HG02623 (cell line): ENCODE measurements at regions not wholly inside any gene's neighbourhood (a gene's known extent, or its start where the extent isn't known, plus 50 kb on each side); places are given as distances from the start of the nearest gene placed in this dataset.

Experiments used
- ATAC-seq: cut with Tn5 transposase; IDR thresholded peaks from one replicate; pipeline ENCODE4 v1.9.1; 2021; ENCODE audit warnings: moderate library complexity; ENCODE audit not compliant: unreplicated experiment

DNA sequence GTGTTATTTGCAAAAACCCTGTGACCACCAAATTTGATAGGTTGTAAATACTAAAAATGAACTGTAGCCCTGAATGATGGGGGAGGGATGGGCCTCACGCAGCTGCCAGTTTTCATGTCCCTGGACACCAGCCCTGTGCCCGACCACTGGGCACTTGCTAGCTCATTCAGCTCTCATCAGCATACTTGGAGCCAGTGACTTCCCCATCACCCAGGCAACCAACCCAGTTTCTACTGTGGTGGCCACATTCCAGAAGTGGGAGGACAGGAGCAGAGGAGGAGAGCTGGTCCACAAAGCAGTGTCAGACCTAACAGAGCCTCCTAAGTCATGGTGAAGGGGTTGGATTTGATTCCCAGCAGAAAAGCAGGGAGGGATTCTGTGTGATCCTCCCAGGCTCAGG lies 128.2 kb downstream of the CPEB2 start:
- no peak for ATAC-seq

DNA sequence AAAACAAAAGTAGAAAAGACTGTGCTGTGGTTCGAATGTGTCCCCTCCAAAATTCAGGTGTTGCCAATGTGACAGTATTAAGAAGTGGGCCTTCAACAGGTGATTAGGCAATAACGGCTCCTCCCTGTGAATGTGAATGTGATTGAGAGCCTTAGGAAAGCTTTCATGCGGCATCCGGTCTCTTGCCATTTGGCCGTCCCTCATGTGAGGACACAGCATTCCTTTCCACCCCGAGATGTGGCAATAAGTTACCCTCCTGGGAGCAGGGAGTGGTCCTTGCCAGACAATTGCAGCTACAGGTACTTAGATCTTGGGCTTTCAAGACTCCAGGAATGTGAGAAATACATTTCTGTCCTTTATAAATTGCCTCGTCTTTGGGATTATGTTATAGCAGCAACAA lies 129.3 kb downstream of the CPEB2 start:
- ATAC-seq, result no peak

DNA sequence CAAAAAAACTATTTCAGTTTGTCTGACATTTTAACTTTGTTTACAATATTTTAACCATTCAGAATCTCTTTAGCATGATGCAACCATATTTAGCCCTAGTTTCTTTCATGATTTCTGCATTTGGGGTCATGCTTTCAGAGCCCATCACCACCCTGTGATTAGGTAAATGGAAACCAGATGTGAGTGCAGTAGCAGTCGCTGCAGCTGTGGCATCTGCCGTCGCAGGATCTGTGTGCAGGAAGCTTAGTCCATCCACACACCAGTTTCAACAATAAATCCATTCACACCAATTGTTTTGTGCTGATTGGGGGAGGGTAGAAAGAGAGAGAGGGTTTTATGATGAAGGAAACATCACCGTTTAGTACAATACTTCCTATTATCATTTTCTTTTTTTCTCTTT lies 130.5 kb downstream of the CPEB2 start:
- no peak for ATAC-seq

DNA sequence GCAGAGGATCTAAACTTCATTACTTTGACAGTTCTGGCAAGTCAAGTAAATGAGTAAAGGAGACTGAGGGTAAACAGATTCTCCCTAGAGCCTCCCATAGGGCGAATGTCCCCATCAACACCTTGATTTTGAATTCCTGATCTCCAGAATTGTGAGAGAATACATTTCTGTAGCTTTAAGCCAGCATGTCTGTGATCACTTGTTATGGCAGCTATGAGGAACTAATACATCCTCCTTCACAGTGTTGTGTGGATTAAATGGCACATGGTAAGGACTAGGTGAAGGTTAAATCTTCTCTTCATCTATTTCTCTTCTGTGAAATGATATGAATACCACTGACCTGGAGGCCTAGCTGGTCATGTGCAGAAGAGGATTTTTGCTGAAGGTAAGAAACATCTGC lies 137.3 kb downstream of the CPEB2 start:
- ATAC-seq, result no peak

DNA sequence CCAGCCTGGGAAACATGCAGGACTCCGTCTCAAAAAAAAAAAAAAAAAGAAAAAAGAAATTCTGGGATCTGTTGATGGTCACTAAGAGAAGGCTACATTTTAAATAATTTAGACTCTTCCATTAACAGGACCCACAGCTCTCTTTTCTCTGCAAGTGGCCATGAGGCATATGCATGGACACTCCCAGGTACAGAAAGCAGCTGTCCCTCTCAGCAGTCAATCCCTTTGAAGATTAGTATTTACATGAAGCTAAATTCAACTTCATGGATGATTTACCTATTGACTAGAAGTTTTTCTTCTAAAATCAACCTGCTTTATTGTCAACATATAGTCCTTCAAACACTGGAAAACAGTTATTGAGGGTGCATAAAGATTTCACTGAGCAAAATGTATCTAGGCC lies 139.9 kb downstream of the CPEB2 start:
- no peak for ATAC-seq

DNA sequence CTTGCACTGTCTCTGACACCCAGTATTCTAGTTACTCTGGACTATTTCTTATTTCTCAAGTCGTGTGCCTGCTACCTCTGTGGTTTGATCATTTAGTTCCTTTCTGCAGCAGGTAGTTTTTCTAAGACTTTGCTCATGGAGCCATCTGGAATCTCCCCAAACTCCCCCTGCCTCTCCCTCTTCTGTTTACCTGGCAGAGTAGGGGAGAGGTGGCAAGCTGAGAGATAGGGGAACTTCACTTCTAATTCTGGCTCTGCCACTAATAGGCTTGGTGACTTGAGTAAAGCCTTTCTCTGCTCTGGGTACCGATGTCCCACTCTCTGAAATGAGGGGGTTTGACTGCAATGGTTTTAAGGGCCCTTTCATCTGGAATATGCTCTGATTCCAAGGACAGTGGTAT lies 141.3 kb downstream of the CPEB2 start:
- ATAC-seq, result no peak

DNA sequence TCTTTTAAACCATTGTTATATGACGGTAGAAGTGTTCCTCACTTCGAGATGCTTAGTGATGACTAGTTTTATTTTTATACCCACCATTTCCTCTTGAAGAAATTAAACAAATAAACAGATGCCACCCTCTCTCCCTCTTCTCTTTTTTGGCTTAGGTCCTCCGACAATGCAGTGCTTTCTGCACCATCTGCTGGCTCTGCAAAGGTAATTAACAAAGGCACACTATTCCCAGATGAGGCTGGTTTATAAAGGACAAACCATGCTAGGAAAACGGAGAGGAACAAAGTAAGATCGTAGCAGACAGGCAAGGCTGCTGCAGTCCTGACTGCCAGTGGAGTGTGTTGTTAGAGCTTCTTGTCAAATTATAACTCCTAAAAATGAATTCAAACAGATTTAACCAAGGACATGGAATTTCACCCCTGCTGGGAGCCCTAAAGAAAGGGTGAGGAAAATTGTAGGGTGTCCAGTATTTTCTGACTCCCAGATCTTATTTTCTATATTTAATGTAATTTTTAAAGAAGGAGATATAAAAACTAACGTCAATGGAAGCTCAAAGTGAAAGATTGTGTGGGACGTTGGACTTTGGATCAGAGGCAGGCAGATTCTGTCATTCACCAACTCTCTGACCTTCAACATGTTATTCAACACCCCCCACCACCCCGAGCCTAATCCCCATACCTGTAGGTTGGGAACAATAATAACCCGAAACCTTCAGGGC lies 142.1 kb downstream of the CPEB2 start:
- ATAC-seq, result no peak

DNA sequence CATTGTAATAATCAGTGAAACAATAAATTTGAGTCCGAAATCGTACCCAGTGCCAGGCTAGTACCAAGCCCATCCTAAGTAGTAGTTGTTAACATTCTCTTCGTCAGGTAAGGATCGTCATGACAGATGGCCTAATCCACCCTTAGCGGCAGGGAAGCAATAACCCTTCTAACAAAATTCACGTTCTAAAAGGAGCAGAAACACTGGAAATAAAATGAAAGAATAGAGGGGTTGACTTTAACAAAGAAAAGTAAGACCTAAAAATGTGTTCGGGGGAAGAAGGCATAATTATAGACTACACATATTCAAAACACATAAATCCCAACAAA lies 142.7 kb downstream of the CPEB2 start:
- no peak for ATAC-seq

DNA sequence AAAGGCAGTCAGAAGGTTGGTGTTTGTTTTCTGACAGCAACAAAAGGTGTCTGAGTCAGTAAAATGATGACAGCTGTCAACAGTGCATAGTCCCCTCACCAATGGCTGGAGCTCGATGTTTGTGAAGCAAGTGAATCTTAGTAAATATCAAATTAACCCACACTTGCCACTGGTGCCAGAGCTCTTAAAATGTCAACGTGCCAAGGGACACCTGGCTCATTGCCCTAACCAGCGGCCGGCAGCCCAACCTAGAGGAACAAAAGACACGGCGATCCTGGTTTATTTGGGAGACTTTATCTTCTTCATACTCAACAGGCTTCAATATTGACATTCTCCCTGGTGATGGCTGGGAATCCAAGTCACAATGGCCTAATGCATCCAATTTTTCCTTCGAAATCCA lies 143.4 kb downstream of the CPEB2 start:
- no peak for ATAC-seq

DNA sequence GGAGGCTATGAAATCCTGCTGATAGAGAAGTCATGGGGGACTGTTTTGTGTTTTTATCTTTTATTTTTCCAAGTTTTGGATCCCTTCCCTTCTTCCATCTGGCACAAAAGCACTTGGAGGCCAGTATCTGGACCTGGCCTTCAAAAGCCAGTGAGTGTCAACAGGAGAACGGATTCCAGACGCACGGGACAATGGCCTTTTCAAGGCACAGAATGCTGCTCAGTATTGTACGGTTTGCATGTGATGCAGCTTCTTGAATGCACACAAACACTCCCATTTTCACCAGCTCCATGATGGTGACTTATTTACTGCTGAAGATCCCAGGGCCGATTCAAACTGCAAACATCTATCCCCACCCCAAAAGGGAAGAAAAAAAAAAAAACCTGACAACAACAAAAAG lies 145.4 kb downstream of the CPEB2 start:
- no peak for ATAC-seq

DNA sequence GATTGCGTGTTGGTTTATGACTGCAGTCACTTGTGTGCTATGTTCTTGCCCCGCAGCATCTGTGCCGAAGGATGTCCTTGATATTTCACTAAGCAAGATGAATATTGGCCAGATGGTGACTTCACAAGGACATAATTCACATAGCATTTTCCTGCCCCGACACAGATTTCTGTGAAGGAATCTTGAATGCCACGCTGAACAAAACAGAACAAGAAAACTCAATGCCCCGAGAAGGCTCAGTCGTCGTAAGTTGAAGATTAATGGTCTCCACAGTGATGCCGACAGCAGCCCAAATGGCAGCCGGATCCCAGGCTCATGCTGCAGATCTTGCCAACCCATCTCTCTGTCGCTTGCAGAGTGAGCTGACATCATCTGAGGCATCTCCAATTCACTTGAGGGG lies 145.9 kb downstream of the CPEB2 start:
- ATAC-seq, result no peak

DNA sequence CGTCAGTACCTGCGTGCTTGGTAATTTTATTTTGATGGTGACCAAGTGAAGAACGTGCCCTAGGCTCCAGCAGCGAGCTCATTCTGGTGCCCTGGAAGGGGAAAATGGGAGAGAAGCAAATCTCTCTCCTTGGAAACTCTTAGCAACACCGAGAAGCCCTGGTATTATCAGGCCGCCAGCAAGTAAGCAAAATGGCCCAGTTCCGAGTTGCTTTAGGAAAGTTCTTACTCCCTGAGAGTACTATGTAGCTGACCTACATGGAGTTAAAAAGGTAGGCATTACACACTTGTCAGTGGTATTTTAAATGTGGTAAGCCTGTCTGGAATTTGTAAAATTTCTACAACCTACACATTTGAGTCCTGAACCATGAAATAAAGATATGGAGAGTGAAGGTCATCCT lies 146.4 kb downstream of the CPEB2 start:
- ATAC-seq, result no peak

DNA sequence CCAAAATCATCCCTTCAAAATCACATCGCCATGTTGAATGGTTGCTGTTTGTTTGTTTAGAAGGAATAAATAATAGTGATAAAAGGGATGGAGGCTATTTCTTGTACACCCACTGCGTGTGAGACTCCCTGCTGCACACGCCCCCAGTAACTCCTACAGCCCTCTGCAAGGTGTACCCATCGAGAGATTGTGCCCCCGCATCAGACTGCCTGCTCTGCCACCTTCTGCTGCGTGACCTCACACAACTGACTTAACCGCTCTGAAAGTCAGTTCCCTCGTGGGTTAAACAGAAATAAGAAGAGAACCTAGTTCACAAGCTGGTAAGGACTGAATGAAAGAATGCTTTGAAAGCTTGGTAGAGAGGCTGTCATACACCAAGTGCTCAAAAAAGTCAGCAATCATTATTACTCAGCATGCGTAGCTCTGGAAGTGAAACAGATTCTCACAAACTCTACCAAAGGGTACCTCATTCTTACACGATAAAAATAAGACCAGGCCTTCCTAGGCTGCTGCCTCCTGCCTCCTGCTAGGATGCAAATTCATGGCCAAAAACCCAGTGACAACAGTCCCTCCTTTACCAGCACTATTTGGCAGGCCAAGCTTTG lies 147.1 kb downstream of the CPEB2 start:
- ATAC-seq, result peak; percentile 64

DNA sequence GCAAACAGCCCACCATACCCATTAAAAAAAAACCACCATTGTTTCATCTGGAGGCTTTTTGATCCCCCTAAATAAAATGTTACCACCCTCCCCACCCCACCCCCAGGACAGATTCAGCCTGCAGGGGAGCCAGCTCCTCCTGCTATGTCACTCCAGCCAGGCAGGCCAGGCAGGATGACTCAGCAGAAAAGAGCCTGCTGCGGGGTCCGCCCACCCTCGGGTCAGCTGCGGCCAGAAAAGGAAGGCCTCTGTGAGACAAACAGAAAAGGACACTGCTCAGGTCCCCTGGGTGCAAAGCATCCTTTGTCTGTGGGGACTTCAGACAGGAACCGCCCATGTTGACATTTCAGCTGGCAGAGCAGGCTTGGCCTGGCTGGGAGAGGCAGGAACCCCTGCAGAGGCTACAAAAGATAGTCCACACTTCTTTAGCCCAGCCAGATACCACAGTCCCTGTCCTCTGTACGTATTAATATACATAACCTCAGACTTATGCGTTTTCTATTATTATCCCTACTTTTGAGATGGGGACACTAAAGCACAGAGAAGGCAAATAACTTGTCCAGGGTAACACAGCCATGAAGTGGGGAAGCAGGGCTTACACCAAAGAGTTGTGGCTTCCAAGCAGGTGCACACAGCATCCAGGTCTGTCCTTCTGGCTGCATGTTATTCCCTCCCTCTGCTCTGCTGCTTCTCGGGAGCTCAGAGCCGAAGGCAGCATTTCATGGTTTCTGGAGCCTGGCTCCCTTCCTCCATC lies 147.7 kb downstream of the CPEB2 start:
- peak; percentile 72 for ATAC-seq

DNA sequence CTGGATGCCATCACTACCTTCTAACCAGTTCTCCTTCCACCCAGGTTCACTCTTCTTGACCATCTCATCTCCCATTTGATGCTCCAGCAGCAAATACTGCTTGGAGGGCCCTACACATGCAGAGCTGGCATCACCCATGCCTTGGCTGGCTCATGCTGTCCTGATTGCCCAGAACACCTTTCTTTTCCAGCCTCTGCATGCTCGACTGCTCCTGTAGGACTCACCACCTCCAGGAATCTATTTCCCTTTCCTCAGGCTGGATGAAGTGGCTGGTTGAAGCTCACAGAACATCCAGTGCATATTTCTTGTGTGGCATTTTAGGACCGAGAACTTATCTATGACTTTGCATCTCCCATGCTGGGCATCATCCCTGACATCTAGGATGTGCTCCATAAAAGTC lies 148.3 kb downstream of the CPEB2 start:
- ATAC-seq, result no peak

DNA sequence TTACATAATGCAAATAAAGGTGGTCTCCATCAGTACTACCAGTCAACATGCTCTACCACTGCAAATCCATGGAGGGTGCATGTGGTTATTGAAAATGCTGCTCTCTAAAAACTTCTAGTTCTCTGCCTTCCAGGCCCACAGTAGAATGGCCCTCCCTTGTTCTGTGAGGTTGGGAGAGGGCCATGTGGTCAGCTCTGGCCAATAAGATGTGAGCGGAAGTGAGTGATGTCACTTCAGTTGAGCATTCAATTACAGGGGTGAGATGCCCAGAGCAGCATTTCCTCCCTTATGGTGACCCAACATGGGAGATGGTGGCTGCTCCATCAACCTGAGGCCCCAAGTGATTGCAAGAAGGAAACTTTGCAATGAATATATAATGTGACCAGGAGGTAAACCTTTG lies 148.8 kb downstream of the CPEB2 start:
- ATAC-seq, result no peak

DNA sequence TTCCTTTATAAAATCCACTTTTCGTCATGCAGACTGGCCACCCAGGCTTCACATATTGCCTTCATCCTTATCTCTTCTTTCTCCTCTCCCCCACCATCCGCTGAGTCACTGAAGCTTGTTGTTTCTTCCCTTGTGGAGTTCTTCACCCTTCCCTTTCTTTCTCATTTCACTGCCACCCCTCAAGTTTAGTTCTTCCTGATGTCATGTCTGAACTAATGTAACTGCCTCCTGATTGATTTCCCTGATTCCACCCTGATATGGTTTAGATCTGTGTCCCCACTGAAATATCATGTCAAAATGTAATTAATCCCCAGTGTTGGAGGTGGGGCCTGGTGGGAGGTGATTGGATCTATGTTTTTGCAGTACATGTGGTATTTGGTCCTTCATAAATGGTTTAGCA lies 151.4 kb downstream of the CPEB2 start:
- ATAC-seq, result no peak

DNA sequence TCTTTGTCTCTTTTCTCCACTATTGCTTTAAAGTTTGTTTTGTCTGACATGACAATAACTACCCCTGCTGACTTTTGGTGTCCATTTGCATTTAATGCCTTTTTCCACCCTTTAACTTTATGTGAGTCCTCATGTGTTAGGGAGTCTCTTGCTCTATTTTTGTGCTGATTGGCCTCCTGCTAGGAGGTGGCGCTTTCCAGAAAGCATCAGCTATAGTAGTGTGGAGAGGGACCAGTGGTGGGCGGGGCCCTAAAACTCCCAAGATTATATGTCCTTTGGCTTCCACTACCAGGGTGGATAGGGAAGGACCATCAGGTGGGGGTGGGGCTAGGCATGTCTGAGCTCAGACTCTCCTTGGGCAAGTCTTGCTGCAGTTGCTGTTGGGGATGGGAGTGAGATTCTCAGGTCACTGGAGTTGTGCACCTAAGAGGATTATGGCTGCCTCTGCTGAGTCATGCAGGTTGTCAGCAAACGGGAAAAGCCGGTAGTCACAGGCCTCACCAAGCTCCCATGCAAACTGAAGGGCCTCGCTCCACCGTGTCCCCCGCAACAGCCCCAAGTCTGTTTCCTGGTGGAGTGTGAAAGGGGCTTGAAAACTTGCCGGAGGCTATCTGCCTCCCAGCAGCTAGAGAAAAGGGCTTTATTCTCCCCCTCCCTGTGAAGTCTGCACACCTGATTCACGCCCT lies 156.3 kb downstream of the CPEB2 start:
- no peak for ATAC-seq

DNA sequence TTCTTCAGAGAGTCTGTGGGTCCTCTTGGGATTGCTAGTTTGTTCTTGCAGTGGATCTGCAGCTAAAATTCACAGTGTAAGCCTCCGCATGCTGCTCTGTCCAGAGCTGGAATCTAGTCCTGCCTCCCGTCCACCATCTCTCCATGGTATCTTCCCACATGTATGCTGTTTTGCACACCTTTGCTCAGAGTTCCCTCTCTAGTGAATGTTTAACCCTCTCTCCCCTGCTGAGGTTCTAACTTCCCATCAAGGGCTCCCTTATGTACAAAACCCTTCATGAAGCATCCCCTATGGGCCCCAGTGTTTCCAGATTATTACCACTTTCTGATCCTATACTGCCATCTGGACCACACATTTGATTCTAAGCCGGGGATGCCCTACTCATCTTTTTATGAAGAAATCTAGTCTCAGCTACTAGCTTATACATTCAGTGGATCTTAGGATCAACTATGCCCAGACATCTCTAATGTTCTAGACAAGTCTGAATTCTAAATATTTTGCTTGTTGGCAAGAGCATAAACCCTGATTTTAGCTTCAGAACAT lies 157.3 kb downstream of the CPEB2 start:
- ATAC-seq, result no peak

DNA sequence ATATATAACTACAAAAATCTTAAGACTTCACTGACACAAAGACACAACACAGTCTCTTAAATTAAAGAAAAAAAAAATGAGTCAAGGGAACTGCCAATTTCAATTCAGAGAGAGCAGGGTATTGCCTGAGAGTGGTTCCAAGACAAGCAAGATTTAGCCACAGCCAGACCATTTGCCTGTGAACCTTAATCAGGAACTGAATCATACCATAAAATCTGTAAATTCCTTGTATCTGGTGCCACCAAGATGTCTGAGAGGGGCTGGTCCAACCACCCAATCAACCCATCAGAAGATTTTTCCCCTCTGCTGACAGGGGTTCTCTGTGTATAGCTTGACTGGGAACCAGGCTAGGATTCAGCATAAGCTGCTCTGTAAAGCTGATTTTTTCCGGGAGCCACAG lies 159.2 kb downstream of the CPEB2 start:
- no peak for ATAC-seq

DNA sequence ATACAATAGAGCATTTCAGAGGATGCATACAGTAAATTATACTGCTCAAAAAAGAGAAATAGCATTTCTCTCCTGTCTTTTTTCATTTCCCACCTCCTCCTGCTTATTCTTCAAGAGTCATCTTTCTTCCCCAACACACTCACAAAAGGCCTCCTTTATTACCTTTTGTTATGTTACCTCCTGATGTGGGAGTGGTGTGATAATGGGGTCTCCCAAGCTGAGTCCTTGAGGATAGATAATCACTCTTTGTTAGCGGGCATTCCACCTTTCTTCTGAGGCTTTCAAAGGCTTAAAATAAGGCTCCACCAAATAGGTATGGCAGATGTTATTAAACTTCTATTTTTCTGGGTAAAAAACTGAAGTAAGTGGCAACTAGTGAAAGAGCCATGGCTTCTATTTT lies 159.8 kb downstream of the CPEB2 start:
- ATAC-seq, result no peak
